Mammary epithelial cell (primary cell): ENCODE measurements at regions not wholly inside any gene's neighbourhood (a gene's known extent, or its start where the extent isn't known, plus 50 kb on each side); places are given as distances from the start of the nearest gene placed in this dataset.

Source experiments
- EZH2 ChIP-seq: IDR thresholded peaks from 2 replicates; pipeline ENCODE4 v1.6.1; 2012; ENCODE audit warnings: low read length, inconsistent platforms, borderline replicate concordance
- TF ChIP-seq, protein P1 (sequence below), 2 donors: IDR thresholded peaks in 1 of 2; conservative IDR thresholded peaks in 1 of 2; 2 replicates each; pipeline ENCODE4 v1.5.1; 2011 to 2012; ENCODE audit warnings: inconsistent platforms in 2 of 2, low read length in 2 of 2, mild to moderate bottlenecking in 2 of 2, control low read depth in 1 of 2, low read depth in 1 of 2; ENCODE audit not compliant: insufficient read depth in 1 of 2; ENCODE audit errors: extremely low read depth in 1 of 2

- no peak for TF ChIP-seq EZH2
- TF ChIP-seq, protein P1, sequence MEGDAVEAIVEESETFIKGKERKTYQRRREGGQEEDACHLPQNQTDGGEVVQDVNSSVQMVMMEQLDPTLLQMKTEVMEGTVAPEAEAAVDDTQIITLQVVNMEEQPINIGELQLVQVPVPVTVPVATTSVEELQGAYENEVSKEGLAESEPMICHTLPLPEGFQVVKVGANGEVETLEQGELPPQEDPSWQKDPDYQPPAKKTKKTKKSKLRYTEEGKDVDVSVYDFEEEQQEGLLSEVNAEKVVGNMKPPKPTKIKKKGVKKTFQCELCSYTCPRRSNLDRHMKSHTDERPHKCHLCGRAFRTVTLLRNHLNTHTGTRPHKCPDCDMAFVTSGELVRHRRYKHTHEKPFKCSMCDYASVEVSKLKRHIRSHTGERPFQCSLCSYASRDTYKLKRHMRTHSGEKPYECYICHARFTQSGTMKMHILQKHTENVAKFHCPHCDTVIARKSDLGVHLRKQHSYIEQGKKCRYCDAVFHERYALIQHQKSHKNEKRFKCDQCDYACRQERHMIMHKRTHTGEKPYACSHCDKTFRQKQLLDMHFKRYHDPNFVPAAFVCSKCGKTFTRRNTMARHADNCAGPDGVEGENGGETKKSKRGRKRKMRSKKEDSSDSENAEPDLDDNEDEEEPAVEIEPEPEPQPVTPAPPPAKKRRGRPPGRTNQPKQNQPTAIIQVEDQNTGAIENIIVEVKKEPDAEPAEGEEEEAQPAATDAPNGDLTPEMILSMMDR (conservative IDR thresholded peaks at IDR 0.05 in 1 of 2, IDR thresholded peaks at IDR 0.05 in 1 of 2; ENCODE audit: extremely low read depth in 1 of 2, insufficient read depth in 1 of 2, low read depth in 1 of 2, low read length in 2 of 2) = no peak
Measured at GRCh38 chr10:2631557-2632205, 435.7 kb upstream of the PFKP start.
